ENCODE measurements at regions not wholly inside any gene's neighbourhood (a gene's known extent, or its start where the extent isn't known, plus 50 kb on each side); places are given as distances from the start of the nearest gene placed in this dataset.
A peak's percentile ranks its signal among the peaks of the same experiment; 100 is the strongest.

DNA sequence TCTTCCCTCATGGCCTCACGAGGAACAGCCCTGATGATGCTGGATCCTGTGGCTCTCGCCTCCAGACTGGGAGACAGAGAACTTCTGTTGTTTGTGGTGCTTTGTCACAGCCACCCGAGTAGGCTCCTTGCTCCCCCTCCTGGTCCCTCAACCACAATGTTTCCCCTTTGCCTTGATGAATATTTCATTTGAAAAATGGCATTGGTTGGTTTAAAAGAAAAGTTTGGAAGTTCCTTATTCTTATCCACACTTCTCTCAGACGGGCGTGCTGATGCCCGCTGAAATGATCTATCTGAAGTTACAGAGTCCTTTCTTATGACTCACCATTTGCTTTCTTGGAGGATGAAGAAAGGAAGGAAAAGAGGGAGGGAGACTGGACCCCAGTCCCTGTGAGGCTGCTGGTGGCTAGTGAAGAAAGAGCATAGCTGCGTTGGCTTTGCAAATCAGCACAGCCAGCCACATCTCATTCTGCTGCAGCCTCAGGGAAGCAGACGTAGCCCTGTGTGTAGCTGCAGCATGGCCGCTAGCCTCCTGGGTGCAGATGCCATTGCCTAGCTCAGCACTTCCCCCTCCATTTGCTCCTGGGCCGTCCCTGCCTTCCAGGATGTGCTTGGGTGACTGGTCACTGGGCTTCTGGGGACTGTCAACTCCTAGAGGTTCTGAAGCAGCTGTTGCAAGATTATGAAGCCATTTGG, 185.9 kb downstream of the ERCC6L2 start:
- no peaks in the 10 kb centered on the region for H3K27me3 ChIP-seq (ENCODE audit: control insufficient read depth, insufficient read depth, low read length)
- H3K27ac ChIP-seq (ENCODE audit: low read depth in 2 of 2, low read length in 2 of 2): no peak overlapping the region
- H3K4me3 ChIP-seq (ENCODE audit: low read length in 3 of 3): no peak overlapping the region
- no peaks in the 10 kb centered on the region for H3K9me3 ChIP-seq (ENCODE audit: control insufficient read depth in 2 of 3, insufficient read depth in 1 of 3, low read length in 3 of 3)
- FAIRE-seq: no peak
- no peaks in the 10 kb centered on the region for H3K36me3 ChIP-seq (ENCODE audit: control insufficient read depth in 2 of 3, insufficient read depth in 3 of 3, low read length in 3 of 3)
- H3K9ac ChIP-seq (ENCODE audit: low read length in 3 of 3): no peak overlapping the region
- intact Hi-C loops (cut with DNase I): no loop called here
- H3K4me1 ChIP-seq (ENCODE audit: control insufficient read depth in 2 of 3, insufficient read depth in 2 of 3, low read depth in 1 of 3, low read length in 3 of 3): peaks cover 0 to 3% (median 0%) of the 10 kb centered on the region in 3 donors
- DNase-seq: peak in 2 of 5 donors; percentile 53 to 76
- TF ChIP-seq, protein P1, sequence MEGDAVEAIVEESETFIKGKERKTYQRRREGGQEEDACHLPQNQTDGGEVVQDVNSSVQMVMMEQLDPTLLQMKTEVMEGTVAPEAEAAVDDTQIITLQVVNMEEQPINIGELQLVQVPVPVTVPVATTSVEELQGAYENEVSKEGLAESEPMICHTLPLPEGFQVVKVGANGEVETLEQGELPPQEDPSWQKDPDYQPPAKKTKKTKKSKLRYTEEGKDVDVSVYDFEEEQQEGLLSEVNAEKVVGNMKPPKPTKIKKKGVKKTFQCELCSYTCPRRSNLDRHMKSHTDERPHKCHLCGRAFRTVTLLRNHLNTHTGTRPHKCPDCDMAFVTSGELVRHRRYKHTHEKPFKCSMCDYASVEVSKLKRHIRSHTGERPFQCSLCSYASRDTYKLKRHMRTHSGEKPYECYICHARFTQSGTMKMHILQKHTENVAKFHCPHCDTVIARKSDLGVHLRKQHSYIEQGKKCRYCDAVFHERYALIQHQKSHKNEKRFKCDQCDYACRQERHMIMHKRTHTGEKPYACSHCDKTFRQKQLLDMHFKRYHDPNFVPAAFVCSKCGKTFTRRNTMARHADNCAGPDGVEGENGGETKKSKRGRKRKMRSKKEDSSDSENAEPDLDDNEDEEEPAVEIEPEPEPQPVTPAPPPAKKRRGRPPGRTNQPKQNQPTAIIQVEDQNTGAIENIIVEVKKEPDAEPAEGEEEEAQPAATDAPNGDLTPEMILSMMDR (IDR thresholded peaks at IDR 0.05; ENCODE audit: borderline replicate concordance, extremely low read depth, insufficient read depth): peak; percentile 26

DNA sequence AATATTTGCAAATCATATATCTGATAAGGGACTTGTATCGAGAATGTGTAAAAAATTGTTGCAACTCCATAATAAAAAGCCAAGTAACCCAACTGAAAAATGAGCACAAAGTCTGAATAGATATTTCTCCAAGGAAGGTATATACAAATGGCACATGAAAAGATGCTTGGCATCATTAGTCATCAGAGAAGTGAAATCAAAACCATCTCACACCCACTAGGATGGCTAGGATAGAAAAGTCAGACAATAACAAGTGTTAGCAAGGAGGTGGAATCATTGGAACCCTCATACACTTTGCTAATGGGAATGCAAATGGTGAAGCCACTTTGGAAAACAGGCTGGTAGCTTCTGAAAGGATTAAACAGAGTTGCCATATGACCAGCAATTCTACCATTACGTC, 182.7 kb downstream of the ERCC6L2 start:
- FAIRE-seq: no peak
- TF ChIP-seq, protein P1 (IDR thresholded peaks at IDR 0.05; ENCODE audit: borderline replicate concordance, extremely low read depth, insufficient read depth): no peak
- no peaks in the 10 kb centered on the region for H3K27me3 ChIP-seq (ENCODE audit: control insufficient read depth, insufficient read depth, low read length)

DNA sequence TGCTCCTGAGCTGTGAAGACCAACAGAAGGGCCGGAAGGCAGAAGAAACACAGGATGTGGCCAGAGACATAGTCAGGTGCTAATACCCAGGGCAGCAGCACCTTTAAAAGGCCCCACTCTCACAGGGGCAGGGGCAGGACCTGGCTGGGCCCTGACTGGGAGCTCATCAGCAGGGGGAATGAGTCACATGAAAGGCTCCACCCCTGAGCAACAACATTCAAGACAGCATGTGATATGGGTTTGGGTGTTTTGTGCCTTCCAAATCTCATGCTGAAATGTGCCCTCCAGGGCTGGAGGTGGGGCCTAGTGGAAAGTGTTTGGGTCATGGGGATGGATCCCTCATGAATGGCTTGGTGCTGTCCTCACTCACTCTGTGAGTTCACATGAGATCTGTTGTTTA, 181.7 kb downstream of the ERCC6L2 start:
- FAIRE-seq: no peak
- intact Hi-C loops (cut with DNase I): no loop called here
- TF ChIP-seq, protein P1 (IDR thresholded peaks at IDR 0.05; ENCODE audit: borderline replicate concordance, extremely low read depth, insufficient read depth): no peak

More for the DNA sequence above, 182.7 kb downstream of the ERCC6L2 start:
- Histone ChIP-seq H3K4me3 (ENCODE audit: low read length in 3 of 3) (no peak overlapping the region), H3K36me3 (ENCODE audit: control insufficient read depth in 2 of 3, insufficient read depth in 3 of 3, low read length in 3 of 3) (no peaks in the 10 kb centered on the region), H3K27ac (ENCODE audit: low read depth in 2 of 2, low read length in 2 of 2) (no peak overlapping the region), H3K9me3 (ENCODE audit: control insufficient read depth in 2 of 3, insufficient read depth in 1 of 3, low read length in 3 of 3) (no peaks in the 10 kb centered on the region), H3K9ac (ENCODE audit: low read length in 3 of 3) (no peak overlapping the region), H3K4me1 (ENCODE audit: control insufficient read depth in 2 of 3, insufficient read depth in 2 of 3, low read depth in 1 of 3, low read length in 3 of 3) (peaks cover 0 to 3% (median 0%) of the 10 kb centered on the region in 3 donors)
- no peak for DNase-seq
- intact Hi-C loops (cut with DNase I): no loop called here

More for the DNA sequence above, 181.7 kb downstream of the ERCC6L2 start:
- Histone ChIP-seq H3K4me1 (ENCODE audit: control insufficient read depth in 2 of 3, insufficient read depth in 2 of 3, low read depth in 1 of 3, low read length in 3 of 3) (peaks cover 0 to 4% (median 3%) of the 10 kb centered on the region in 3 donors), H3K27me3 (ENCODE audit: control insufficient read depth, insufficient read depth, low read length) (no peaks in the 10 kb centered on the region), H3K9ac (ENCODE audit: low read length in 3 of 3) (no peak overlapping the region), H3K4me3 (ENCODE audit: low read length in 3 of 3) (no peak overlapping the region), H3K27ac (ENCODE audit: low read depth in 2 of 2, low read length in 2 of 2) (no peak overlapping the region), H3K9me3 (ENCODE audit: control insufficient read depth in 2 of 3, insufficient read depth in 1 of 3, low read length in 3 of 3) (no peaks in the 10 kb centered on the region), H3K36me3 (ENCODE audit: control insufficient read depth in 2 of 3, insufficient read depth in 3 of 3, low read length in 3 of 3) (no peaks in the 10 kb centered on the region)
- DNase-seq: no peak
